ENCODE measurements at regions not wholly inside any gene's neighbourhood (a gene's known extent, or its start where the extent isn't known, plus 50 kb on each side); places are given as distances from the start of the nearest gene placed in this dataset.

DNA sequence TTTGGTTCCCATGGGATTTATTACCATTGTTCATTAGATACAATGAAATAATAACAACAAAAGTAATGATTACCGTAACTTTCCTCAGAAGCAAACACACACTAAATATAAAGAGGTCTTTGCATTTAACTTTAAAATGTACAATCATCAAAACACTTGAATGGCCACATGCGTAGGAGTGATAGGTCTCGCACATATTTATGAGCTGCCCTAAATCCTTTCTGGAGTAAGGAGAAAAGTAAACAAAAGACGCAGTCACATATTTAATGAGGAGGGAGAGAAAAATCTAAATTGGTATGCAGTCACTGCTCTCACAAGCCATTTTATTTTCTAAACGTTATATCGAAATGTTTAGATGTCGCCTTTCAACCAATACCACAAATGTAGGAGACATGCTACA lies 129.4 kb upstream of the TCF21 start:
- TF ChIP-seq, protein P1, sequence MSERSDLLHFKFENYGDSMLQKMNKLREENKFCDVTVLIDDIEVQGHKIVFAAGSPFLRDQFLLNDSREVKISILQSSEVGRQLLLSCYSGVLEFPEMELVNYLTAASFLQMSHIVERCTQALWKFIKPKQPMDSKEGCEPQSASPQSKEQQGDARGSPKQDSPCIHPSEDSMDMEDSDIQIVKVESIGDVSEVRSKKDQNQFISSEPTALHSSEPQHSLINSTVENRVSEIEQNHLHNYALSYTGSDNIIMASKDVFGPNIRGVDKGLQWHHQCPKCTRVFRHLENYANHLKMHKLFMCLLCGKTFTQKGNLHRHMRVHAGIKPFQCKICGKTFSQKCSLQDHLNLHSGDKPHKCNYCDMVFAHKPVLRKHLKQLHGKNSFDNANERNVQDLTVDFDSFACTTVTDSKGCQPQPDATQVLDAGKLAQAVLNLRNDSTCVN (tag by site-specific recombination; optimal IDR thresholded peaks at IDR 0.05): no peak
- no peak for TF ChIP-seq CTCF (tag by site-specific recombination; IDR thresholded peaks at IDR 0.05)
- TF ChIP-seq, protein P2, sequence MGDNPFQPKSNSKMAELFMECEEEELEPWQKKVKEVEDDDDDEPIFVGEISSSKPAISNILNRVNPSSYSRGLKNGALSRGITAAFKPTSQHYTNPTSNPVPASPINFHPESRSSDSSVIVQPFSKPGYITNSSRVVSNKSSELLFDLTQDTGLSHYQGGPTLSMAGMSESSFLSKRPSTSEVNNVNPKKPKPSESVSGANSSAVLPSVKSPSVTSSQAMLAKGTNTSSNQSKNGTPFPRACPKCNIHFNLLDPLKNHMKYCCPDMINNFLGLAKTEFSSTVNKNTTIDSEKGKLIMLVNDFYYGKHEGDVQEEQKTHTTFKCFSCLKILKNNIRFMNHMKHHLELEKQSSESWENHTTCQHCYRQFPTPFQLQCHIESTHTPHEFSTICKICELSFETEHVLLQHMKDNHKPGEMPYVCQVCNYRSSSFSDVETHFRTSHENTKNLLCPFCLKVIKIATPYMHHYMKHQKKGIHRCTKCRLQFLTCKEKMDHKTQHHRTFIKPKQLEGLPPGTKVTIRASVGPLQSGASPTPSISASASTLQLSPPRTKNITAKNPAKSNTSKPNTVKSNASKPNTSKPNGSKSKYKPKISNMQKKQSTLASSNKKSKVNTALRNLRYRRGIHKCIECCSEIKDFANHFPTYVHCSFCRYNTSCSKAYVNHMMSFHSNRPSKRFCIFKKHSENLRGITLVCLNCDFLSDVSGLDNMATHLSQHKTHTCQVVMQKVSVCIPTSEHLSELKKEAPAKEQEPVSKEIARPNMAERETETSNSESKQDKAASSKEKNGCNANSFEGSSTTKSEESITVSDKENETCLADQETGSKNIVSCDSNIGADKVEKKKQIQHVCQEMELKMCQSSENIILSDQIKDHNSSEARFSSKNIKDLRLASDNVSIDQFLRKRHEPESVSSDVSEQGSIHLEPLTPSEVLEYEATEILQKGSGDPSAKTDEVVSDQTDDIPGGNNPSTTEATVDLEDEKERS (tag by site-specific recombination; IDR thresholded peaks at IDR 0.05): no peak
- TF ChIP-seq, protein P3, sequence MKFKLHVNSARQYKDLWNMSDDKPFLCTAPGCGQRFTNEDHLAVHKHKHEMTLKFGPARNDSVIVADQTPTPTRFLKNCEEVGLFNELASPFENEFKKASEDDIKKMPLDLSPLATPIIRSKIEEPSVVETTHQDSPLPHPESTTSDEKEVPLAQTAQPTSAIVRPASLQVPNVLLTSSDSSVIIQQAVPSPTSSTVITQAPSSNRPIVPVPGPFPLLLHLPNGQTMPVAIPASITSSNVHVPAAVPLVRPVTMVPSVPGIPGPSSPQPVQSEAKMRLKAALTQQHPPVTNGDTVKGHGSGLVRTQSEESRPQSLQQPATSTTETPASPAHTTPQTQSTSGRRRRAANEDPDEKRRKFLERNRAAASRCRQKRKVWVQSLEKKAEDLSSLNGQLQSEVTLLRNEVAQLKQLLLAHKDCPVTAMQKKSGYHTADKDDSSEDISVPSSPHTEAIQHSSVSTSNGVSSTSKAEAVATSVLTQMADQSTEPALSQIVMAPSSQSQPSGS (tag by site-specific recombination; IDR thresholded peaks at IDR 0.05; ENCODE audit: low read depth): no peak
- no peak for TF ChIP-seq ZFHX2 (tag by site-specific recombination; conservative IDR thresholded peaks at IDR 0.05)

All from HEK293 (cell line).